ENCODE measurements at regions not wholly inside any gene's neighbourhood (a gene's known extent, or its start where the extent isn't known, plus 50 kb on each side); places are given as distances from the start of the nearest gene placed in this dataset.

DNA sequence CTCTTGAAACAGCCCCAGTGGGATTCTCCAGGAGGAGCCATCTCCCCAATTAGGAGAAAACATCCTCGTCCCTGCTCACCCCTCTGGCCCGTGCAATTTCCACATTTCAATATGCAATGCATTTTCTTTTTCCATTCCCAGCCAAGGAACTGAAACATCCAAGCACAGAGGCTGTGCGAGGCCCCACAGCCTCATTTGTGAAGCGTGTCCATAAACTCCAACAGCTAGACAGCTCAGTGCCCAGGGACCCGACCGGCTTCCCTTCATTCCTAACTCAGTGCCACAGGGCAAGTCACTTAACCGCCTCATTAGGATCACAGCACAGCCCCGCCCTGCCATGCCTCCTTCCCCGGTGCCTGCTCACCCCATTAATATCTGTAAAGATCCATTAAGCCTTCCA, 204.2 kb upstream of the IGF1R start:
- TF ChIP-seq, protein P1, sequence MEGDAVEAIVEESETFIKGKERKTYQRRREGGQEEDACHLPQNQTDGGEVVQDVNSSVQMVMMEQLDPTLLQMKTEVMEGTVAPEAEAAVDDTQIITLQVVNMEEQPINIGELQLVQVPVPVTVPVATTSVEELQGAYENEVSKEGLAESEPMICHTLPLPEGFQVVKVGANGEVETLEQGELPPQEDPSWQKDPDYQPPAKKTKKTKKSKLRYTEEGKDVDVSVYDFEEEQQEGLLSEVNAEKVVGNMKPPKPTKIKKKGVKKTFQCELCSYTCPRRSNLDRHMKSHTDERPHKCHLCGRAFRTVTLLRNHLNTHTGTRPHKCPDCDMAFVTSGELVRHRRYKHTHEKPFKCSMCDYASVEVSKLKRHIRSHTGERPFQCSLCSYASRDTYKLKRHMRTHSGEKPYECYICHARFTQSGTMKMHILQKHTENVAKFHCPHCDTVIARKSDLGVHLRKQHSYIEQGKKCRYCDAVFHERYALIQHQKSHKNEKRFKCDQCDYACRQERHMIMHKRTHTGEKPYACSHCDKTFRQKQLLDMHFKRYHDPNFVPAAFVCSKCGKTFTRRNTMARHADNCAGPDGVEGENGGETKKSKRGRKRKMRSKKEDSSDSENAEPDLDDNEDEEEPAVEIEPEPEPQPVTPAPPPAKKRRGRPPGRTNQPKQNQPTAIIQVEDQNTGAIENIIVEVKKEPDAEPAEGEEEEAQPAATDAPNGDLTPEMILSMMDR (IDR thresholded peaks at IDR 0.05) = no peak
- no peak for TF ChIP-seq EP300 (IDR thresholded peaks at IDR 0.05)

Measured in gastroesophageal sphincter (tissue), 3 donors.